ENCODE measurements at regions not wholly inside any gene's neighbourhood (a gene's known extent, or its start where the extent isn't known, plus 50 kb on each side); places are given as distances from the start of the nearest gene placed in this dataset.

DNA sequence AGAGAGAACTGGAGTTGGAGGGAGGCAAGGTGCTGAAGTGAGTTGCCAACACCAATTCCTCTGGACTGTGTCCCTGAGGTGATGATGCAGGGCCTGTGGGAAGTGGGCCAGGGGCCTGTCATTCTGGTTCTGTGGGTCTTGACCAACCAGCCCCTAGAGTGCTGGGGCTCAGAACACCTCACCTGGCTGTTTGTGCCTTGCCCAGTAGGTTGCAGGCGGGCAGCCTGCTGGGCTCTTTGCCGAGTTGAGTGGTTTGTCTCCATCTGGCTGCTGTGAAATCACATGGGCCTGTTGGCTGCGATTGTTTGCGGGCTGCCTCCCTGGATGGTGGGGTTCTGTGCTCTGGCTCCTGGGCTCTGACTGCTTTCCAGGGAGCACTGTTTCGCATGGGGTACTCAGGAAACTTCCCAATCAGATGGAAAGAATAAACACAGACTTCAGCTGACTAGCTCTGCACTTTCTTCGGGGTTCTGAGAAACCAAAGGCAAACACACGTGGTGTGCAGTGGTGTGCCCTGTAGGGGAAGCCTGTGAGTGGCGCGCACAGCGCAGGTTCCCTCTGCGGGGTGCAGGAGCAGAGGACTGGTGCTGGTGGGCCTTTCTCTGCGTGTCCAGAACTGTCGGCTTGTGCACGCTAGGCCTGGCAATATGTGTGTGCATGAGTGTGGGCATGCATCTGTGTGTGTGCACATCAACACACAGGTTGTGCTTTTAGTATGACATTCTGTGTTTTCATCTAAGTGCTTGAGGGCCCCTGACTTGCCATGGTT, 95.1 kb downstream of the RHOU start:
- TF ChIP-seq JUND (IDR thresholded peaks at IDR 0.05) (peak in 1 of 2 donors; percentile 89), EGR1 (IDR thresholded peaks at IDR 0.05; ENCODE audit: low read depth in 2 of 2) (peak in 1 of 2 donors; percentile 50), YY1 (IDR thresholded peaks at IDR 0.05) (peak; percentile 72), SP1 (IDR thresholded peaks at IDR 0.05) (no peak), NR2F2 (IDR thresholded peaks at IDR 0.05) (no peak), HNF4A (conservative IDR thresholded peaks at IDR 0.05) (peak in 1 of 2 donors; percentile 95), FOXA2 (IDR thresholded peaks at IDR 0.05) (peak; percentile 32), RAD21 (IDR thresholded peaks at IDR 0.05) (peak; percentile 41 to 68), HNF4G (IDR thresholded peaks at IDR 0.05) (no peak), GABPA (IDR thresholded peaks at IDR 0.05 in 1 of 2, conservative IDR thresholded peaks at IDR 0.05 in 1 of 2) (no peak), TAF1 (conservative IDR thresholded peaks at IDR 0.05) (no peak), FOXA1 (IDR thresholded peaks at IDR 0.05) (no peak), RXRA (IDR thresholded peaks at IDR 0.05) (peak in 1 of 2 donors; percentile 87)
- TF ChIP-seq, protein P1, sequence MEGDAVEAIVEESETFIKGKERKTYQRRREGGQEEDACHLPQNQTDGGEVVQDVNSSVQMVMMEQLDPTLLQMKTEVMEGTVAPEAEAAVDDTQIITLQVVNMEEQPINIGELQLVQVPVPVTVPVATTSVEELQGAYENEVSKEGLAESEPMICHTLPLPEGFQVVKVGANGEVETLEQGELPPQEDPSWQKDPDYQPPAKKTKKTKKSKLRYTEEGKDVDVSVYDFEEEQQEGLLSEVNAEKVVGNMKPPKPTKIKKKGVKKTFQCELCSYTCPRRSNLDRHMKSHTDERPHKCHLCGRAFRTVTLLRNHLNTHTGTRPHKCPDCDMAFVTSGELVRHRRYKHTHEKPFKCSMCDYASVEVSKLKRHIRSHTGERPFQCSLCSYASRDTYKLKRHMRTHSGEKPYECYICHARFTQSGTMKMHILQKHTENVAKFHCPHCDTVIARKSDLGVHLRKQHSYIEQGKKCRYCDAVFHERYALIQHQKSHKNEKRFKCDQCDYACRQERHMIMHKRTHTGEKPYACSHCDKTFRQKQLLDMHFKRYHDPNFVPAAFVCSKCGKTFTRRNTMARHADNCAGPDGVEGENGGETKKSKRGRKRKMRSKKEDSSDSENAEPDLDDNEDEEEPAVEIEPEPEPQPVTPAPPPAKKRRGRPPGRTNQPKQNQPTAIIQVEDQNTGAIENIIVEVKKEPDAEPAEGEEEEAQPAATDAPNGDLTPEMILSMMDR (IDR thresholded peaks at IDR 0.05; ENCODE audit: low read depth, low read length, missing input control): no peak
- TF ChIP-seq, protein P2, sequence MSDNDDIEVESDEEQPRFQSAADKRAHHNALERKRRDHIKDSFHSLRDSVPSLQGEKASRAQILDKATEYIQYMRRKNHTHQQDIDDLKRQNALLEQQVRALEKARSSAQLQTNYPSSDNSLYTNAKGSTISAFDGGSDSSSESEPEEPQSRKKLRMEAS (IDR thresholded peaks at IDR 0.05): peak; percentile 91
- TF ChIP-seq, protein P3, sequence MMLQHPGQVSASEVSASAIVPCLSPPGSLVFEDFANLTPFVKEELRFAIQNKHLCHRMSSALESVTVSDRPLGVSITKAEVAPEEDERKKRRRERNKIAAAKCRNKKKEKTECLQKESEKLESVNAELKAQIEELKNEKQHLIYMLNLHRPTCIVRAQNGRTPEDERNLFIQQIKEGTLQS (IDR thresholded peaks at IDR 0.05): no peak
- TF ChIP-seq, protein P4, sequence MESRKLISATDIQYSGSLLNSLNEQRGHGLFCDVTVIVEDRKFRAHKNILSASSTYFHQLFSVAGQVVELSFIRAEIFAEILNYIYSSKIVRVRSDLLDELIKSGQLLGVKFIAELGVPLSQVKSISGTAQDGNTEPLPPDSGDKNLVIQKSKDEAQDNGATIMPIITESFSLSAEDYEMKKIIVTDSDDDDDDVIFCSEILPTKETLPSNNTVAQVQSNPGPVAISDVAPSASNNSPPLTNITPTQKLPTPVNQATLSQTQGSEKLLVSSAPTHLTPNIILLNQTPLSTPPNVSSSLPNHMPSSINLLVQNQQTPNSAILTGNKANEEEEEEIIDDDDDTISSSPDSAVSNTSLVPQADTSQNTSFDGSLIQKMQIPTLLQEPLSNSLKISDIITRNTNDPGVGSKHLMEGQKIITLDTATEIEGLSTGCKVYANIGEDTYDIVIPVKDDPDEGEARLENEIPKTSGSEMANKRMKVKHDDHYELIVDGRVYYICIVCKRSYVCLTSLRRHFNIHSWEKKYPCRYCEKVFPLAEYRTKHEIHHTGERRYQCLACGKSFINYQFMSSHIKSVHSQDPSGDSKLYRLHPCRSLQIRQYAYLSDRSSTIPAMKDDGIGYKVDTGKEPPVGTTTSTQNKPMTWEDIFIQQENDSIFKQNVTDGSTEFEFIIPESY (IDR thresholded peaks at IDR 0.05): peak; percentile 34
- TF ChIP-seq, protein P5, sequence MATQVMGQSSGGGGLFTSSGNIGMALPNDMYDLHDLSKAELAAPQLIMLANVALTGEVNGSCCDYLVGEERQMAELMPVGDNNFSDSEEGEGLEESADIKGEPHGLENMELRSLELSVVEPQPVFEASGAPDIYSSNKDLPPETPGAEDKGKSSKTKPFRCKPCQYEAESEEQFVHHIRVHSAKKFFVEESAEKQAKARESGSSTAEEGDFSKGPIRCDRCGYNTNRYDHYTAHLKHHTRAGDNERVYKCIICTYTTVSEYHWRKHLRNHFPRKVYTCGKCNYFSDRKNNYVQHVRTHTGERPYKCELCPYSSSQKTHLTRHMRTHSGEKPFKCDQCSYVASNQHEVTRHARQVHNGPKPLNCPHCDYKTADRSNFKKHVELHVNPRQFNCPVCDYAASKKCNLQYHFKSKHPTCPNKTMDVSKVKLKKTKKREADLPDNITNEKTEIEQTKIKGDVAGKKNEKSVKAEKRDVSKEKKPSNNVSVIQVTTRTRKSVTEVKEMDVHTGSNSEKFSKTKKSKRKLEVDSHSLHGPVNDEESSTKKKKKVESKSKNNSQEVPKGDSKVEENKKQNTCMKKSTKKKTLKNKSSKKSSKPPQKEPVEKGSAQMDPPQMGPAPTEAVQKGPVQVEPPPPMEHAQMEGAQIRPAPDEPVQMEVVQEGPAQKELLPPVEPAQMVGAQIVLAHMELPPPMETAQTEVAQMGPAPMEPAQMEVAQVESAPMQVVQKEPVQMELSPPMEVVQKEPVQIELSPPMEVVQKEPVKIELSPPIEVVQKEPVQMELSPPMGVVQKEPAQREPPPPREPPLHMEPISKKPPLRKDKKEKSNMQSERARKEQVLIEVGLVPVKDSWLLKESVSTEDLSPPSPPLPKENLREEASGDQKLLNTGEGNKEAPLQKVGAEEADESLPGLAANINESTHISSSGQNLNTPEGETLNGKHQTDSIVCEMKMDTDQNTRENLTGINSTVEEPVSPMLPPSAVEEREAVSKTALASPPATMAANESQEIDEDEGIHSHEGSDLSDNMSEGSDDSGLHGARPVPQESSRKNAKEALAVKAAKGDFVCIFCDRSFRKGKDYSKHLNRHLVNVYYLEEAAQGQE (IDR thresholded peaks at IDR 0.05): peak; percentile 72
- no peak overlapping the region for H3K4me3 ChIP-seq (ENCODE audit: low read depth in 1 of 3, low read length in 3 of 3)
- peaks cover 0 to 9% (median 4%) of the 10 kb centered on the region in 4 donors for H3K4me1 ChIP-seq (ENCODE audit: control insufficient read depth in 4 of 4, insufficient read depth in 4 of 4, low read length in 3 of 4)
- H3K9ac ChIP-seq (ENCODE audit: low read depth in 1 of 2, low read length in 2 of 2): no peak overlapping the region
- H3K36me3 ChIP-seq (ENCODE audit: control insufficient read depth in 4 of 4, insufficient read depth in 3 of 4, low read depth in 1 of 4, low read length in 3 of 4): no peaks in the 10 kb centered on the region
- H3K9me3 ChIP-seq (ENCODE audit: control insufficient read depth in 4 of 4, low read length in 3 of 4): no peaks in the 10 kb centered on the region
- no peak overlapping the region for H3K27ac ChIP-seq (ENCODE audit: low read depth in 1 of 2, low read length in 2 of 2)
- H3K27me3 ChIP-seq (ENCODE audit: control insufficient read depth in 4 of 4, insufficient read depth in 4 of 4, low read length in 3 of 4): no peaks in the 10 kb centered on the region
- WGBS: 47% methylated on average over 14 of the region's 14 CpGs
- no peak for DNase-seq (ENCODE audit: low spot score)

Data from liver (tissue), 8 donors.